ENCODE measurements at regions not wholly inside any gene's neighbourhood (a gene's known extent, or its start where the extent isn't known, plus 50 kb on each side); places are given as distances from the start of the nearest gene placed in this dataset.

DNA sequence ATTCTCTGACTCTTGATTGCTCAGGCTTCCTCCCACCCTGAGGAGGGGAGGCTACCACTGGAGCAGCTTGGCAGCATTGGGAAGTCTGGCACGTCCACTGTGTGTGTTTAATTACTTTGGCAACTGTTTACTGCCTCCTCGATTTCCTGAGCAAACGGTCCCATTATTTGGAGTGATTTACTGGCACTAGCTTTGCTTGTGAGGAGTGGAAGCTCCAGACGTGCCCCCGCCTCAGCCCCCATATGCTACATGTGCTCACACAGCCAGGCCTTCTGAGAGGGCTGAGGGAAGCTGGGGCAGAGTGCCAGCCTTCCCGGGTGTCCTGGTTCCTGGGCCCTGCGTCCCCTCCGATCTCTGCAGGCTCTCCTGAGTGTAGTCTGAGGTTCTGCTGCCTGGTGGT lies 306.2 kb downstream of the PTPRU start:
- H3K4me1 ChIP-seq, result no peaks in the 10 kb centered on the region
- DNase-seq (ENCODE audit: extremely low spot score), result no peak
- 39% methylated on average over 8 of the region's 8 CpGs for WGBS
- peaks cover 0 to 15% (median 0%) of the 10 kb centered on the region in 4 donors for H3K27me3 ChIP-seq
- no peaks in the 10 kb centered on the region for H3K36me3 ChIP-seq
- TF ChIP-seq POLR2A (IDR thresholded peaks at IDR 0.05; ENCODE audit: low read depth) (no peak), POLR2AphosphoS5 (IDR thresholded peaks at IDR 0.05) (no peak), EP300 (IDR thresholded peaks at IDR 0.05) (no peak)
- TF ChIP-seq, protein P1, sequence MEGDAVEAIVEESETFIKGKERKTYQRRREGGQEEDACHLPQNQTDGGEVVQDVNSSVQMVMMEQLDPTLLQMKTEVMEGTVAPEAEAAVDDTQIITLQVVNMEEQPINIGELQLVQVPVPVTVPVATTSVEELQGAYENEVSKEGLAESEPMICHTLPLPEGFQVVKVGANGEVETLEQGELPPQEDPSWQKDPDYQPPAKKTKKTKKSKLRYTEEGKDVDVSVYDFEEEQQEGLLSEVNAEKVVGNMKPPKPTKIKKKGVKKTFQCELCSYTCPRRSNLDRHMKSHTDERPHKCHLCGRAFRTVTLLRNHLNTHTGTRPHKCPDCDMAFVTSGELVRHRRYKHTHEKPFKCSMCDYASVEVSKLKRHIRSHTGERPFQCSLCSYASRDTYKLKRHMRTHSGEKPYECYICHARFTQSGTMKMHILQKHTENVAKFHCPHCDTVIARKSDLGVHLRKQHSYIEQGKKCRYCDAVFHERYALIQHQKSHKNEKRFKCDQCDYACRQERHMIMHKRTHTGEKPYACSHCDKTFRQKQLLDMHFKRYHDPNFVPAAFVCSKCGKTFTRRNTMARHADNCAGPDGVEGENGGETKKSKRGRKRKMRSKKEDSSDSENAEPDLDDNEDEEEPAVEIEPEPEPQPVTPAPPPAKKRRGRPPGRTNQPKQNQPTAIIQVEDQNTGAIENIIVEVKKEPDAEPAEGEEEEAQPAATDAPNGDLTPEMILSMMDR (IDR thresholded peaks at IDR 0.05), result no peak
- H3K4me3 ChIP-seq, result no peak overlapping the region
- H3K27ac ChIP-seq (replicated peaks in 1 of 4), result no peak overlapping the region
- intact Hi-C loops (cut with DNase I), result no loop called here
- no peaks in the 10 kb centered on the region for H3K9me3 ChIP-seq

DNA sequence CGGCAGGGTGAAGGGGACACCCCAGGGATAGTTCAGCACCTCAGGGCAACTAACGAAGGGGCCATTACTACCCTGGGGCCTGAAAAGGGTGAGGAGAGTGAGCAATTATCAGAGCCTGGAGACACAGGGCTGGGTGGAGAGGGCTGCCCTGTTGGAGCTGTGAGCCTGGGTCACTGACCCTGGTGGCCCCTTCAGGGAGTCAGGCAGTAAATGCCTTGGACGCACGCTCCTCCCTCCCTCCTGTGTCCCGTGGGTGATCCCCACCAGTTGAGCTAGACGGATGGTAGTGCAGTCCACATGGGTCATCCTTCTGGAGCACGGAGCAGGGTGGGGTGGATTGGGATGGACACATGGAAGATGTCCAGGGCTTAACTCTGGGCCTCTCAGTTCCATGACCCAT lies 305.3 kb downstream of the PTPRU start:
- Histone ChIP-seq H3K9me3 (no peaks in the 10 kb centered on the region), H3K4me1 (no peaks in the 10 kb centered on the region), H3K36me3 (no peaks in the 10 kb centered on the region), H3K27ac (replicated peaks in 1 of 4) (no peak overlapping the region), H3K4me3 (no peak overlapping the region), H3K27me3 (peaks cover 0 to 12% (median 0%) of the 10 kb centered on the region in 4 donors)
- WGBS, result 78% methylated on average over 3 of the region's 7 CpGs
- intact Hi-C loops (cut with DNase I), result no loop called here
- TF ChIP-seq EP300 (IDR thresholded peaks at IDR 0.05) (no peak), POLR2A (IDR thresholded peaks at IDR 0.05; ENCODE audit: low read depth) (no peak), POLR2AphosphoS5 (IDR thresholded peaks at IDR 0.05) (no peak)
- TF ChIP-seq, protein P1 (IDR thresholded peaks at IDR 0.05), result no peak
- no peak for DNase-seq (ENCODE audit: extremely low spot score)

DNA sequence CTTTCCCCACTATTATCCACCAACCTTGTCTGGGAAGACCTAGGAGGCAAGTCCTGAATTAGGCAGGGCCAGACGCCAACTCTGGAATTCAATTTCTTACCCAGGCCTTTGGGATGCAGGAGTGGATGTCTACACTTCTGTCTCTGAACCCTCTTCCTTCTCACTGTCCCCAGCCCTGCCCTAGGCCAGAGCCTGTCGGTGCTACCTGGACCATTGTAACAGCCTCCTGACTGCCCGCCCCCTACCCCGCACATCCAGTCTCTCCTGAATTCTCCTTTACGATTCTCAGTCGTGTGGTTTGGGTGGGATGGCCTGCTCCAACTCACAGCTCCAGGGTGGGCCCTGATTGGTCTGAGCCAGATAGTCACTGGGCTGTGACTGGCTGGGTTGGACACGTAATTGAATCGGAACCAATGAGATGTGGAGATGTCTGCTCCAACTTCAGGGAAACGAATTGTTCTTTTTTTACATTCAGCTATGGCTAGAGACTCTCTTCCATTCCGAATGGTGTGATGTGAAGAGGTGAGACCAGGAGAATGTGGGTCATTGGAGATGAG lies 304.6 kb downstream of the PTPRU start:
- H3K4me3 ChIP-seq, result no peak overlapping the region
- WGBS, result 79% methylated on average over 10 of the region's 10 CpGs
- no peak for TF ChIP-seq POLR2AphosphoS5 (IDR thresholded peaks at IDR 0.05)
- TF ChIP-seq, protein P1 (IDR thresholded peaks at IDR 0.05), result no peak
- no peak for TF ChIP-seq POLR2A (IDR thresholded peaks at IDR 0.05; ENCODE audit: low read depth)
- TF ChIP-seq EP300 (IDR thresholded peaks at IDR 0.05), result no peak
- no peaks in the 10 kb centered on the region for H3K4me1 ChIP-seq
- H3K27ac ChIP-seq (replicated peaks in 1 of 4), result no peak overlapping the region
- H3K9me3 ChIP-seq, result no peaks in the 10 kb centered on the region
- peaks cover 0 to 12% (median 0%) of the 10 kb centered on the region in 4 donors for H3K27me3 ChIP-seq
- no peak for DNase-seq (ENCODE audit: extremely low spot score)
- no peaks in the 10 kb centered on the region for H3K36me3 ChIP-seq
- intact Hi-C loops (cut with DNase I), result no loop called here

GRCh38 chr1:29539971-29540370 lies 303.6 kb downstream of the PTPRU start:
- Histone ChIP-seq H3K9me3 (no peaks in the 10 kb centered on the region), H3K27ac (replicated peaks in 1 of 4) (no peak overlapping the region), H3K4me3 (no peak overlapping the region), H3K36me3 (no peaks in the 10 kb centered on the region), H3K27me3 (peaks cover 0 to 12% (median 0%) of the 10 kb centered on the region in 4 donors), H3K4me1 (no peaks in the 10 kb centered on the region)
- TF ChIP-seq, protein P1 (IDR thresholded peaks at IDR 0.05), result no peak
- TF ChIP-seq POLR2A (IDR thresholded peaks at IDR 0.05; ENCODE audit: low read depth) (no peak), POLR2AphosphoS5 (IDR thresholded peaks at IDR 0.05) (no peak), EP300 (IDR thresholded peaks at IDR 0.05) (no peak)
- 94% methylated on average over 7 of the region's 7 CpGs for WGBS
- intact Hi-C loops (cut with DNase I), result no loop called here
- DNase-seq (ENCODE audit: extremely low spot score), result no peak

- no peaks in the 10 kb centered on the region for H3K9me3 ChIP-seq
- DNase-seq (ENCODE audit: extremely low spot score), result no peak
- no peak overlapping the region for H3K4me3 ChIP-seq
- no peak overlapping the region for H3K27ac ChIP-seq (replicated peaks in 1 of 4)
- TF ChIP-seq, protein P1 (IDR thresholded peaks at IDR 0.05), result no peak
- TF ChIP-seq POLR2A (IDR thresholded peaks at IDR 0.05; ENCODE audit: low read depth), result no peak
- no peak for TF ChIP-seq EP300 (IDR thresholded peaks at IDR 0.05)
- no peak for TF ChIP-seq POLR2AphosphoS5 (IDR thresholded peaks at IDR 0.05)
- no peaks in the 10 kb centered on the region for H3K36me3 ChIP-seq
- intact Hi-C loops (cut with DNase I), result no loop called here
- H3K4me1 ChIP-seq, result no peaks in the 10 kb centered on the region
- peaks cover 0 to 18% (median 0%) of the 10 kb centered on the region in 4 donors for H3K27me3 ChIP-seq
- WGBS, result 52% methylated on average over 3 of the region's 3 CpGs
These were observed 302.3 kb downstream of the PTPRU start for GRCh38 chr1:29538586-29538985.

Measured in esophagus muscularis mucosa (tissue), 4 donors.